Mammary epithelial cell (primary cell): ENCODE measurements at regions not wholly inside any gene's neighbourhood (a gene's known extent, or its start where the extent isn't known, plus 50 kb on each side); places are given as distances from the start of the nearest gene placed in this dataset.

Experiments used
- CTCF ChIP-seq, 2 donors: IDR thresholded peaks in 1 of 2; conservative IDR thresholded peaks in 1 of 2; 2 replicates each; pipeline ENCODE4 v1.5.1; 2011 to 2012; ENCODE audit warnings: inconsistent platforms in 2 of 2, low read length in 2 of 2, mild to moderate bottlenecking in 2 of 2, control low read depth in 1 of 2, low read depth in 1 of 2; ENCODE audit not compliant: insufficient read depth in 1 of 2; ENCODE audit errors: extremely low read depth in 1 of 2
- EZH2 ChIP-seq: IDR thresholded peaks from 2 replicates; pipeline ENCODE4 v1.6.1; 2012; ENCODE audit warnings: low read length, inconsistent platforms, borderline replicate concordance

- TF ChIP-seq CTCF (conservative IDR thresholded peaks at IDR 0.05 in 1 of 2, IDR thresholded peaks at IDR 0.05 in 1 of 2; ENCODE audit: extremely low read depth in 1 of 2, insufficient read depth in 1 of 2, low read depth in 1 of 2, low read length in 2 of 2) (no peak), EZH2 (no peak)
Observed at GRCh38 chr7:138355254-138355653, 104.8 kb upstream of the TRIM24 start.
